Common myeloid progenitor, CD34-positive (primary cell): ENCODE measurements at regions not wholly inside any gene's neighbourhood (a gene's known extent, or its start where the extent isn't known, plus 50 kb on each side); places are given as distances from the start of the nearest gene placed in this dataset.
"Not testable (repeated sequence)": the region's sequence is repeated elsewhere in the genome, so short reads cannot be mapped to it uniquely, and the experiment has no call there.

Experiments
- CTCF ChIA-PET: fragments of 350-600 bp; sonication (Branson Sonifier 250); formaldehyde crosslinking; loops from one replicate; lab custom pipeline; 2021; ENCODE audit warnings: antibody characterized with exemption; lab: Charles Lee
- POLR2A ChIA-PET: fragments of 350-600 bp; sonication (Branson Sonifier 250); formaldehyde crosslinking; loops from one replicate; lab custom pipeline; 2021; ENCODE audit warnings: antibody characterized with exemption; lab: Charles Lee
- DNase-seq, 3 donors: peaks; one replicate each; pipeline versions ENCODE4 v3.0.0 to v3.0.0-alpha.2; 2013
- H3K27ac ChIP-seq, 2 experiments: 1 replicate in 1 of 2; 2 replicates in 1 of 2; pipeline ENCODE4 v1.7.0; 2013; ENCODE audit warnings: inconsistent platforms in 2 of 2, low read length in 2 of 2, mild to moderate bottlenecking in 2 of 2, low read depth in 1 of 2, moderate library complexity in 1 of 2; ENCODE audit not compliant: severe bottlenecking in 2 of 2, insufficient read depth in 1 of 2, poor library complexity in 1 of 2
- H3K27me3 ChIP-seq, 5 experiments: replicated peaks in 2 of 5; 1 replicate in 3 of 5; 2 replicates in 2 of 5; pipeline versions ENCODE4 v1.6.1 to v1.7.0; 2013; ENCODE audit warnings: low read length in 4 of 5, mild to moderate bottlenecking in 2 of 5, moderate library complexity in 2 of 5, inconsistent platforms in 1 of 5; ENCODE audit not compliant: insufficient read depth in 5 of 5, control insufficient read depth in 4 of 5
- H3K36me3 ChIP-seq, 4 experiments: 1 replicate in 2 of 4; 2 replicates in 2 of 4; pipeline versions ENCODE4 v1.6.1 to v1.7.0; 2013; ENCODE audit warnings: low read length in 3 of 4, control low read depth in 1 of 4, mild to moderate bottlenecking in 1 of 4; ENCODE audit not compliant: control insufficient read depth in 4 of 4, insufficient read depth in 4 of 4
- H3K4me1 ChIP-seq, 4 experiments: 1 replicate in 3 of 4; 2 replicates in 1 of 4; pipeline versions ENCODE4 v1.6.1 to v1.7.1; 2013; ENCODE audit warnings: low read length in 3 of 4, mild to moderate bottlenecking in 3 of 4, control low read depth in 1 of 4, inconsistent platforms in 1 of 4, moderate library complexity in 1 of 4; ENCODE audit not compliant: control insufficient read depth in 4 of 4, insufficient read depth in 4 of 4; ENCODE audit errors: control extremely low read depth in 1 of 4
- H3K4me3 ChIP-seq, 7 experiments: 1 replicate in 4 of 7; 2 replicates in 3 of 7; pipeline versions ENCODE4 v1.5.1 to v1.7.0; 2013; ENCODE audit warnings: mild to moderate bottlenecking in 7 of 7, low read length in 6 of 7, moderate library complexity in 6 of 7, inconsistent platforms in 2 of 7, low read depth in 2 of 7, control low read depth in 1 of 7; ENCODE audit not compliant: insufficient read depth in 4 of 7, control insufficient read depth in 1 of 7; ENCODE audit errors: extremely low read depth in 1 of 7
- H3K9me3 ChIP-seq, 5 experiments: 1 replicate in 4 of 5; 2 replicates in 1 of 5; pipeline versions ENCODE4 v1.6.1 to v1.7.1; 2013; ENCODE audit warnings: low read length in 4 of 5, mild to moderate bottlenecking in 2 of 5, inconsistent platforms in 1 of 5, low read depth in 1 of 5, moderate library complexity in 1 of 5; ENCODE audit not compliant: control insufficient read depth in 4 of 5, insufficient read depth in 2 of 5; ENCODE audit errors: control extremely low read depth in 1 of 5
- WGBS: methylation state at CpG from one replicate; pipeline ENCODE4 v1.1.5; 2013; ENCODE audit not compliant: insufficient coverage; 5-methylcytosine and 5-hydroxymethylcytosine counted together

GRCh38 chr13:54787754-54788153 is 1759.1 kb downstream of the OLFM4 start:
- WGBS: 96% methylated on average over 8 of the region's 12 CpGs
- H3K36me3 ChIP-seq: no peaks in the 10 kb centered on the region
- no peak overlapping the region for H3K27ac ChIP-seq
- H3K9me3 ChIP-seq: no peaks in the 10 kb centered on the region
- ChIA-PET CTCF (no interaction called here), POLR2A (no interaction called here)
- H3K4me1 ChIP-seq: no peaks in the 10 kb centered on the region
- H3K27me3 ChIP-seq: no peaks in the 10 kb centered on the region
- DNase-seq: no peak
- no peak overlapping the region for H3K4me3 ChIP-seq

DNA sequence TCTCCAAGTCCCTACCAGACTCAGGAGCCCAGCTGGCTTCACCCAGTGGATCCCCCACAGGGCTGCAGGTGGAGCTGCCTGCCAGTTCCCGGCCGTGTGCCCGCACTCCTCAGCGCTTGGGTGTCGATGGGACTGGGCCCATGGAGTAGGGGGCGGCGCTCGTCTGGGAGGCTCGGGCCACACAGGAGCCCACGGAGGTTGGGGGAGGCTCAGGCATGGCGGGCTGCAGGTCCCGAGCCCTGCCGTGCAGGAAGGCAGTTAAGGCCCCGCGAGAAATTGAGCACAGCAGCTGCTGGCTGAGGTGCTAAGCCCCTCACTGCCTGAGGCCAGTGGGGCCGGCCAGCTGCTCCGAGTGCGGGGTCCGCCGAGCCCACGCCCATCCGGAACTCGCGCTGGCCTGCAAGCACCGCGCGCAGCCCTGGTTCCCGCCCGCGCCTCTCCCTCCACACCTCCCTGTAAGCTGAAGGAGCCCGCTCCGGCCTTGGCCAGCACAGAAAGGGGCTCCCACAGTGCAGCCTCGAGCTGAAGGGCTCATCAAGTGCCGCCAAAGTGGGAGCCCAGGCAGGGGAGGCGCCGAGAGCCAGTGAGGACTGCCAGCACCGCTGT is 1771.1 kb downstream of the OLFM4 start:
- CTCF ChIA-PET: no interaction called here
- Histone ChIP-seq H3K27ac (no peak overlapping the region), H3K9me3 (no peaks in the 10 kb centered on the region), H3K27me3 (no peaks in the 10 kb centered on the region), H3K36me3 (no peaks in the 10 kb centered on the region), H3K4me1 (no peaks in the 10 kb centered on the region), H3K4me3 (no peak overlapping the region)
- POLR2A ChIA-PET: no interaction called here
- DNase-seq: no peak
- 96% methylated on average over 26 of the region's 37 CpGs for WGBS

- 94% methylated on average over 2 of the region's 4 CpGs for WGBS
These were observed 1773.6 kb downstream of the OLFM4 start for GRCh38 chr13:54802226-54802625.

DNA sequence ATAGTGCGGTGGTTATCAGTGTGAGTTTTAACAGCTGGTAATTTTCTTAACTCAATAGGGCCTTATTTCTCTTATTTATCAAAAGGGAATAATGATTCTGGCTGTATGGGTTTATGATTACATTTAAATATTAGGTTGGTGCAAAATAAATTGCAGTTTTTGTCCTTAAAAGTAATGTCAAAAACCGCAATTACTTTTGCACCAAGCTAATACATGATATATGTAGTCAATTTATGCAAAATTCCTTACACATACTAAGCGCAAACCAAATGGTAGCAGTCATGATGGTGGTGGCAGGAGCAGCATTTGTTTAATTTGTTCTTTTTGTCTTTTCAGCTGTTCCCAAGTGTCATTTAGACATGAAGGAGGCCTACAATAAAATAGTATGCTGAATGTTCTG is 1777.1 kb downstream of the OLFM4 start:
- no peaks in the 10 kb centered on the region for H3K27me3 ChIP-seq
- no peak for DNase-seq
- no CpG with 5 or more reads among the region's 3 CpGs for WGBS
- CTCF ChIA-PET: no interaction called here
- H3K9me3 ChIP-seq: no peaks in the 10 kb centered on the region
- H3K4me3 ChIP-seq: no peak overlapping the region
- no peaks in the 10 kb centered on the region for H3K4me1 ChIP-seq
- H3K27ac ChIP-seq: no peak overlapping the region
- POLR2A ChIA-PET: no interaction called here
- H3K36me3 ChIP-seq: no peaks in the 10 kb centered on the region

More at GRCh38 chr13:54802226-54802625, 1773.6 kb downstream of the OLFM4 start:
- Histone ChIP-seq H3K4me1 (no peaks in the 10 kb centered on the region), H3K36me3 (no peaks in the 10 kb centered on the region), H3K27me3 (no peaks in the 10 kb centered on the region), H3K9me3 (no peaks in the 10 kb centered on the region), H3K27ac (no peak overlapping the region), H3K4me3 (no peak overlapping the region)
- POLR2A ChIA-PET: no interaction called here
- CTCF ChIA-PET: no interaction called here
- no peak for DNase-seq

DNA sequence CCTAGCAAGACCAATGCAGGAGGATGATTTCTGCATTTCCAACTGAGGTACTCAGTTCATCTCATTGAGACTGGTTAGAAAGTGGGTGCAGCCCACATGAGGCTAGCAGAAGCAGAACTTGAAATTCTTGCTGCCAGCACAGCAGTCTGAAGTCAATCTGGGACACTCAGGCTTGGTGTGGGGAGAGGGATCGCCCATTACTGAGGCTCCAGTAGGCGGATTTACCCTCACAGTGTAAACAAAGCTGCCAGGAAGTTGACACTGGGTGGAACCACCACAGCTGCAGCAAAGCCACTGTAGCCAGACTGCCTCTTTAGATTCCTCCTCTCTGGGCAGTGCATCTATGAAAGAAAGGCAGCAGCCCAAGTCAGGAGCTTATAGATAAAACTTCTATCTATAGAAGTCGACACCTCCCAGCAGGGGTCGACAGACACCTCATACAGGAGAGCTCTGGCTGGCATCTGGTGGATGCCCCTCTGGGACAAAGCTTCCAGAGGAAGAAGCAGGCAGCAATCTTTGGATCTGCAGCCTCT is 1793.4 kb downstream of the OLFM4 start:
- H3K4me1 ChIP-seq, H3K36me3 ChIP-seq, H3K4me3 ChIP-seq, H3K27ac ChIP-seq, DNase-seq, POLR2A ChIA-PET, CTCF ChIA-PET, H3K27me3 ChIP-seq, H3K9me3 ChIP-seq: not testable (repeated sequence)
- no CpG with 5 or more reads among the region's 4 CpGs for WGBS

GRCh38 chr13:54829391-54830068 is 1800.9 kb downstream of the OLFM4 start:
- H3K27me3 ChIP-seq, H3K36me3 ChIP-seq, POLR2A ChIA-PET, H3K4me3 ChIP-seq, H3K27ac ChIP-seq, DNase-seq, H3K9me3 ChIP-seq, H3K4me1 ChIP-seq: not testable (repeated sequence)
- 92% methylated on average over 14 of the region's 28 CpGs for WGBS
- CTCF ChIA-PET: interaction anchor here (1.4 kb wide), 1 partner anchor 10 kb away, joined by 3 read pairs; no protein-coding TSS in a partner anchor

GRCh38 chr13:54836273-54836672 is 1807.7 kb downstream of the OLFM4 start:
- no peak overlapping the region for H3K4me3 ChIP-seq
- no peak overlapping the region for H3K27ac ChIP-seq
- no peaks in the 10 kb centered on the region for H3K4me1 ChIP-seq
- DNase-seq: no peak
- ChIA-PET POLR2A (no interaction called here), CTCF (no interaction called here)
- no peaks in the 10 kb centered on the region for H3K36me3 ChIP-seq
- no peaks in the 10 kb centered on the region for H3K9me3 ChIP-seq
- H3K27me3 ChIP-seq: no peaks in the 10 kb centered on the region
- WGBS: 87% methylated on average over 3 of the region's 4 CpGs
